NCI-H1105 treated with DMSO at 0.1 percent for 48 hours (cell line): ENCODE measurements at regions not wholly inside any gene's neighbourhood (a gene's known extent, or its start where the extent isn't known, plus 50 kb on each side); places are given as distances from the start of the nearest gene placed in this dataset.
"Not testable (repeated sequence)": the region's sequence is repeated elsewhere in the genome, so short reads cannot be mapped to it uniquely, and the experiment has no call there.

Experiments
- DNase-seq: peaks from one replicate; lab custom pipeline; 2025; lab: John Stamatoyannopoulos, UW

- DNase-seq, result peak; percentile 81
These were observed 274.1 kb upstream of the CHRM3 start for GRCh38 chr1:239112101-239112935.

- DNase-seq, result no peak
These were observed 278.7 kb upstream of the CHRM3 start for GRCh38 chr1:239107676-239108075.

- DNase-seq, result not testable (repeated sequence)
These were observed 279.7 kb upstream of the CHRM3 start for GRCh38 chr1:239106689-239107088.

GRCh38 chr1:239098400-239099037 lies 287.8 kb upstream of the CHRM3 start:
- DNase-seq, result no peak

- DNase-seq, result no peak
These were observed 294.8 kb upstream of the CHRM3 start for GRCh38 chr1:239091537-239091936.

- no peak for DNase-seq
These were observed 301.8 kb upstream of the CHRM3 start for GRCh38 chr1:239084459-239085080.

GRCh38 chr1:239081947-239082346 lies 304.4 kb upstream of the CHRM3 start:
- not testable (repeated sequence) for DNase-seq

GRCh38 chr1:239067480-239067879 lies 318.9 kb upstream of the CHRM3 start:
- DNase-seq, result no peak

- no peak for DNase-seq
These were observed 319.3 kb upstream of the CHRM3 start for GRCh38 chr1:239067058-239067457.

GRCh38 chr1:239061770-239062169 lies 324.6 kb upstream of the CHRM3 start:
- DNase-seq, result no peak

- no peak for DNase-seq
These were observed 328.2 kb upstream of the CHRM3 start for GRCh38 chr1:239058190-239058589.

GRCh38 chr1:239056940-239057339 lies 329.4 kb upstream of the CHRM3 start:
- no peak for DNase-seq

- no peak for DNase-seq
These were observed 333.1 kb upstream of the CHRM3 start for GRCh38 chr1:239053279-239053678.

GRCh38 chr1:239049571-239049970 lies 336.8 kb upstream of the CHRM3 start:
- DNase-seq, result no peak

- no peak for DNase-seq
These were observed 341.5 kb upstream of the CHRM3 start for GRCh38 chr1:239044829-239045228.

GRCh38 chr1:239040523-239040922 lies 345.8 kb upstream of the CHRM3 start:
- DNase-seq, result no peak

- DNase-seq, result no peak
These were observed 355.1 kb upstream of the CHRM3 start for GRCh38 chr1:239031310-239031709.

GRCh38 chr1:239025997-239026694 lies 360.2 kb upstream of the CHRM3 start:
- DNase-seq, result no peak

- DNase-seq, result no peak
These were observed 361.1 kb upstream of the CHRM3 start for GRCh38 chr1:239025223-239025622.

- DNase-seq, result no peak
These were observed 362.5 kb upstream of the CHRM3 start for GRCh38 chr1:239023732-239024360.

- DNase-seq, result no peak
These were observed 370.0 kb upstream of the CHRM3 start for GRCh38 chr1:239016337-239016736.

GRCh38 chr1:239011382-239011781 lies 375.0 kb upstream of the CHRM3 start:
- DNase-seq, result no peak
